Activated CD8-positive, alpha-beta memory T cell treated with anti-CD3 and anti-CD28 coated beads, Interleukin-2, amount 10 ng/mL, durations not matched to agents 7 days and 5 days (primary cell): ENCODE measurements at regions not wholly inside any gene's neighbourhood (a gene's known extent, or its start where the extent isn't known, plus 50 kb on each side); places are given as distances from the start of the nearest gene placed in this dataset.
"Not testable (repeated sequence)": the region's sequence is repeated elsewhere in the genome, so short reads cannot be mapped to it uniquely, and the experiment has no call there.

Experiments
- ATAC-seq: fragments of 150-1000 bp; cut with Tn5 transposase; one replicate; pipeline ENCODE4 v1.10.0; 2021; ENCODE audit warnings: moderate library complexity
- CTCF ChIA-PET: fragments of 350-600 bp; sonication (Branson Sonifier 250); formaldehyde crosslinking; loops from one replicate; lab custom pipeline; 2021; ENCODE audit warnings: antibody characterized with exemption; lab: Charles Lee
- DNase-seq: peaks from one replicate; pipeline ENCODE4 v3.0.0-alpha.2; 2020
- H3K27ac Mint-ChIP-seq: one replicate; pipeline ENCODE4 v1.8.0; 2021; ENCODE audit warnings: mild to moderate bottlenecking, mixed read lengths
- H3K27me3 Mint-ChIP-seq: one replicate; pipeline ENCODE4 v1.8.0; 2021; ENCODE audit warnings: mixed read lengths
- H3K36me3 Mint-ChIP-seq: one replicate; pipeline ENCODE4 v1.8.0; 2021; ENCODE audit warnings: mild to moderate bottlenecking, mixed read lengths
- H3K4me1 Mint-ChIP-seq: one replicate; pipeline ENCODE4 v1.8.0; 2021; ENCODE audit warnings: mixed read lengths
- H3K4me3 Mint-ChIP-seq: one replicate; pipeline ENCODE4 v1.8.0; 2021; ENCODE audit warnings: mild to moderate bottlenecking, moderate library complexity, mixed read lengths
- H3K9me3 Mint-ChIP-seq: one replicate; pipeline ENCODE4 v1.8.0; 2022; ENCODE audit warnings: low read depth, mixed read lengths

DNA sequence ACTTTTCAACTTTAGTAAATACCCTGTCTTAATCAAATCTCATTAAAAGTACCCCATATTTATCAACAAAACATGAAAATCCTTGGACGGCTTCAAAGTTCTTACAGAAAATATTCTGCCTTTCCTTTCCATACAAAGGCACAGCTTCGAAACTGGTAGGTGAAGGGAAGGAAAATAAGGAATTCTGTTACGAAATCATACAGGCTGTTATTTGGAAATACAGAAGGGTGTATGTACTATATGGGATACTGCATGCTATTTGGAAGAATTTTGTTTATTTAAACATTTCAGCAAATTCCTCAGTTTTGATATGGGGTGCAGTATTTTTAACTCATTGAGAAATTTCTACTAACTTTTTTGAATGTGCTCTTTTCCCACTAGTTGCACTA is 138.4 kb upstream of the BTN3A2 start:
- Mint-ChIP-seq H3K4me1 (peaks cover 22% of the 10 kb centered on the region), H3K36me3 (peaks cover 5% of the 10 kb centered on the region), H3K4me3 (no peak overlapping the region), H3K27me3 (no peaks in the 10 kb centered on the region), H3K9me3 (no peaks in the 10 kb centered on the region), H3K27ac (peak overlapping the region; percentile 65)
- ATAC-seq (no peak), DNase-seq (no peak)
- CTCF ChIA-PET, result interaction anchor here (1.5 to 2.6 kb wide), 2 partner anchors 10 to 11 kb away, joined by 5 to 17 read pairs; a partner anchor contains a TSS

DNA sequence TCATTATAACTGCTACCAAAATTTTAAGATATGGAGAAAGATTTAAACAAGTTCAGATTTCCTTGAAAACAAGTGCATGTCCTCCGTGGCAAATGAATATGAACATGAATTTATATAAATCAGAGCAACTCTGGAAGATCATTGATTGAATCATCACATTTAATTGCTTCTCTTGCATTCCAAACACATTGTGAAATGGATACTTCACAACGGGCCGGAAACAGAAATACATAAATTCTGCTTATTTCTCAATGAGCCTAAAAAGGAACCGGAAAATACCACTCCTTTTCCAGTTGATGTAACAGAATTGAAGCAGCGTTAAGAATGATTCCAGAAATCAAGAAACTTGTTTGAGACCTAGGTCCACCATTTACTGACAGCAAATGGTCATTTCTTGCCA is 134.6 kb upstream of the BTN3A2 start:
- ATAC-seq (no peak), DNase-seq (no peak)
- peaks cover 2% of the 10 kb centered on the region for H3K27me3 Mint-ChIP-seq
- peaks cover 45% of the 10 kb centered on the region for H3K4me1 Mint-ChIP-seq
- H3K27ac Mint-ChIP-seq, result no peak overlapping the region
- no peak overlapping the region for H3K4me3 Mint-ChIP-seq
- no peaks in the 10 kb centered on the region for H3K9me3 Mint-ChIP-seq
- H3K36me3 Mint-ChIP-seq, result peaks cover 6% of the 10 kb centered on the region
- CTCF ChIA-PET, result interaction anchor here (1.4 kb wide), 1 partner anchor 10 kb away, joined by 4 read pairs; no protein-coding TSS in a partner anchor

DNA sequence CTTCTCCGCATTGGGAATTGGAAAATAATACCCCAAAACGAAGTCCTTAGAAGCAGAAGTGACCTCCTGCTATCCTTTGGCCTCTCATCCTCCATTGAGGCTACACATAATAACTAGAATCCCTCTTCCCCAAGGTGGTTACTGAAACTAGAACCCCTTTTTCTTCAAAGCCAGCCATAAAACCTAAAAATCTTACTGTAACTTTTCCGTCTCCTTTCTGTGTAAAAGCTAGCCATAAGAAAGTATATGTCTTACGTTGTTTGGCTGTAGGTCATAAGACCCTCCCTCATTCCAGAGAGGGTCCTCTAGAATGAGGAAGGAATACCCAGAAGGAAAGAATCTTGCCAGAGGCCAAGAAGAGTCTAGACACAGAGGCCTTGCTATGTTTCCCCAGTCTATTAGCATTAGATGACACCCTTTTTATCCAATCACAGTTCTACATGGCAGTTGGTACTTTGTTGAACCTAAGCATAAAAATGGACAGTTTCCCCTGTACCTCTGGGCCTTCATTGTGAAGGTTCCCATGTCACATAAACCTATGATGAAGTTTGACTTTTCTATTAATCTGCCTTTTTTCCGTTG is 133.9 kb upstream of the BTN3A2 start:
- H3K36me3 Mint-ChIP-seq, result peaks cover 6% of the 10 kb centered on the region
- peaks cover 48% of the 10 kb centered on the region for H3K4me1 Mint-ChIP-seq
- no peak for ATAC-seq
- CTCF ChIA-PET, result no interaction called here
- H3K27me3 Mint-ChIP-seq, result peaks cover 2% of the 10 kb centered on the region
- peak overlapping the region; percentile 6 for H3K27ac Mint-ChIP-seq
- H3K9me3 Mint-ChIP-seq, result no peaks in the 10 kb centered on the region
- no peak overlapping the region for H3K4me3 Mint-ChIP-seq
- no peak for DNase-seq

DNA sequence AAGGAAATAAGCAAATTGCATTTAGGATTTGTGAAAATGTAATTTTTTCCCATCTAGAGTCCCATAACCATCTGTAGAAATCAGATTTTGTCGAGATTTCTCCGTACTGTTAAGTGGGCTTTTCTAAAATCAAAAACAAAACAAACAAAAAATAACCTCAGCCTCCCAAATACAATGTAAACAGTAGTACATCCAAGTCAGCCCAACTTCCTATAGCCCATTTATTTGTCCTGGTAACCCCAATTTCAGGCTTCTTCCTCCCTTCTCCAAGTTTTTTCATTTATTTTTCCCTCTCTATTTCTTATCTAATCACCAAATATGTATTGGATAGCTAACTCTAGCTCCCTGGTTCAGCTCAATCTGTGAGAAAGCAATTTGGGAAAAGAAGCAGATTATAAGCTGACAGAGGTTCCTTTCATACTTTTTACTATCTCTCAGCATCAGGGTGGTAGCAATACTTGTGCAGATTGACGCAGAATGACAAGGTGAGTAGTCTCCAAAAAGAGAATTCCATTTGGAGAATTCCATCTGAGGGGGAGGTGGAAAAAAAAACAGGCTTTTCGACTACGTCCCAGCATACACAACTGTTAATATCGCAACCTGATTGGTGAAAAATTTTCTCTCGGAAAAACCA is 132.6 kb upstream of the BTN3A2 start:
- Mint-ChIP-seq H3K36me3 (peaks cover 2% of the 10 kb centered on the region), H3K4me1 (peaks cover 38% of the 10 kb centered on the region), H3K27ac (peak overlapping the region; percentile 98), H3K9me3 (no peaks in the 10 kb centered on the region), H3K27me3 (peaks cover 2% of the 10 kb centered on the region), H3K4me3 (peak overlapping the region; percentile 82)
- ATAC-seq (no peak), DNase-seq (no peak)
- CTCF ChIA-PET, result interaction anchor here (2.4 to 6.7 kb wide), 4 partner anchors 9 to 44 kb away, joined by 6 to 30 read pairs (median 21); a partner anchor contains a TSS

DNA sequence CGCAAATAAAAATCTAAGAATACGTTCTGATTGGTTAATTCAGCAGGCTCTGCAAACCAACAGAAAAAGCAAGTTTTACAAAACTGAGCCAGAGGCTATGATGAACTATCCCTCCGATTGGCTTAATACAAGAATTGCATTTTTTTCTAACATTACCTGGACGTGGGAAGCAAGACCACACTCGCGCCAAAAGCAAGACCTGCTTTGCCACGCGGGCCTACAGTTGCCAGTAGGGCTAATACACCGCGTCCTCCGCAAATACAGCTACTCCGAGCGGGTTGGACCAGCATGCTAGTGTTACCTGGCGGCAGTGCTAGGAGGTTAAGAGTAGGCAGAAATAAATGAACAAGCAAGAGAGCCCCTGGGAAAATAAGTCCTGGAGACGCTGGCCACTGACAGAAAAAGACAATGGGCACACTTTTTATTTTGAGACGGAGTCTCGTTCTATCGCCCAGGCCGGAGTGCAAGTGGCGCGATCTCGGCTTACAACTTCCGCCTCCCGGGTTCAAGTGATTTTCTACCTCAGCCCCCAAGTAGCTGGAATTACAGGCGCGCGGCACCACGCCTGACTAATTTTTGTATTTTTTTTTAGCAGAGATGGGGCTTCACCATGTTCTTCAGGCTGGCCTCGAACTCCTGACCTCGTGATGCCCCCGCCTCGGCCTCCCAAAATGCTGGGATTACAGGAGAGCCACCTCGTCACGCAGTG is 131.9 kb upstream of the BTN3A2 start:
- peak; percentile 76 for DNase-seq
- ATAC-seq, result peak; percentile 17
- H3K4me3 Mint-ChIP-seq, result peak overlapping the region; percentile 82
- peak overlapping the region; percentile 98 for H3K27ac Mint-ChIP-seq
- H3K9me3 Mint-ChIP-seq, result no peaks in the 10 kb centered on the region
- H3K4me1 Mint-ChIP-seq, result peaks cover 35% of the 10 kb centered on the region
- H3K27me3 Mint-ChIP-seq, result peaks cover 2% of the 10 kb centered on the region
- CTCF ChIA-PET, result interaction anchor here (0.9 to 6.7 kb wide), 9 partner anchors 10 to 57 kb away, joined by 3 to 30 read pairs (median 6); a partner anchor contains a TSS
- peaks cover 2% of the 10 kb centered on the region for H3K36me3 Mint-ChIP-seq

DNA sequence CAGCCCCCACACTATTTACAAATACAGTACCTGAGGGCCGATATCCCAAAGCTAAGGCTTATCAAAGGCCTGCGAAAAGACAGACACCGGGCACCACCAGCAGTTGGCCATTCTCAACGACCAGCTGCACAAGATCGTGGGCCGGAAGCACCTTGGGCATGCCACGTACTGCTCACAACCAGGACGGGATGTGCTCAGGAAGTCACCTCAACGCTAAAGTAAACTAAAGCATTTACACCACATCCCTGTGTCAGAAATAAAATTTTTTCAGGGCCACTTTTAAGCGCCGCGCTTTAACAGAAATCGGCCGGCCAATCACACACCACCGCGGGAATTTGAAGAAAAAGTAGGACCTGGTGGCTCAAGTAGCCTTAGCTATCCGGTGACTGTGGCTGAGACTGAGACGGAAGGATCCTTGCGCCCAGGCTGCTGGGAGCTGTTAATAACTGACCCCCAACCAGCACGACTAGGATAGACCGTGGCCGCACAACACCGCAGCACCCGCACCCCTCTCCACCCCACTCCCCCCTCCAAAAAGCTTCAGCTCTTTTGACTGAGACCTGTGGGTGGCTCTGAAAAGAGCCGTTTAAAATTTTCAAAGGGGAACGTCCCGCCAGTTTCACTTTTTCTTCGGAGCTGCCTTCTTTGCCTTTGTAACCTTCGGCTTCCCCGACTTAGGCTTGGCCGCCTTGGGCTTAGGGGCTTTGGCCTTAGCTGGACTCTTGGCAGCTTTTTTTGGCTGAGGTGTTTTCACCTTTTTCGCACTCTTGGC is 131.2 kb upstream of the BTN3A2 start:
- Mint-ChIP-seq H3K4me3 (peak overlapping the region; percentile 82), H3K4me1 (peaks cover 39% of the 10 kb centered on the region), H3K9me3 (no peaks in the 10 kb centered on the region), H3K36me3 (peaks cover 2% of the 10 kb centered on the region), H3K27ac (peak overlapping the region; percentile 98), H3K27me3 (peaks cover 2% of the 10 kb centered on the region)
- DNase-seq (peak; percentile 88), ATAC-seq (peak; percentile 55)
- CTCF ChIA-PET, result interaction anchor here (0.6 to 6.7 kb wide), 15 partner anchors 11 to 1657 kb away, joined by 3 to 30 read pairs (median 4); a partner anchor contains a TSS

DNA sequence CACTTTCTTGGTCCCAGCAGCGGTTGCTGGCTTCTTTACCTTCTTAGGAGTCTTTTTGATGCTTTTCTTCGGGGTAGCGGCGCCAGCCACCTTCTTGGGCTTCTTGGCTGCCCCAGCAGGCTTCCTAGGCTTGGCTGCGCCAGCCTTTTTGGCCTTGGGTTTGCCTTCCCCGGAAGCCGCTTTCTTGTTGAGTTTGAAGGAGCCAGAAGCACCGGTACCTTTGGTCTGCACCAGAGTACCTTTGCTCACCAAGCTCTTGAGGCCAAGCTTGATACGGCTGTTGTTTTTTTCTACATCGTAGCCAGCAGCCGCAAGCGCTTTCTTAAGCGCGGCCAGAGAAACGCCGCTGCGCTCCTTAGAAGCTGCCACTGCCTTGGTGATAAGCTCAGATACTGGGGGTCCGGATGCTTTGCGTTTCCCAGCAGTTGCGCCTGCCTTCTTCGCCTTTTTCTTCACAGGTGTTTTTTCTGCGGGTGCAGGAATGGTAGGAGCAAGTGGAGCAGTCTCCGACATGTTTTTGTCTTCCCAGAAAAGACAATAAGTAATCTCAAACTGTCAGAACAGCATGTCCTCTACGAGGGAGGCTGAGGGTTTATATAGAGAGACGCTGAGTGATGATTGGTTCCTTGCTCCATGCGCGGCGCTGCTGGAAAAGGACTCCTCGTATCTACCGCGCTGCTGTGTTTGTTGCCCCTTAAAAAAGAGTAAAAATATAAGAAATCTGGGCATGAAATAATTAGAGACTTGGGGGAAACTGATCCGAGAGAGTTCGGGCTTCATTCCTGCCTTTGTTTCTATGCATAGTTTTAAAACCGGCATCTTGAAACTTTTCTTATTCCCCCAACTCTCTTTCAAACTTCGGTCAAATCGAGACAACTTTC is 130.3 kb upstream of the BTN3A2 start:
- H3K36me3 Mint-ChIP-seq, result peaks cover 2% of the 10 kb centered on the region
- peaks cover 2% of the 10 kb centered on the region for H3K27me3 Mint-ChIP-seq
- H3K4me1 Mint-ChIP-seq, result peaks cover 38% of the 10 kb centered on the region
- H3K9me3 Mint-ChIP-seq, result no peaks in the 10 kb centered on the region
- DNase-seq, result peak; percentile 89
- peak; percentile 67 for ATAC-seq
- CTCF ChIA-PET, result interaction anchor here (0.6 to 6.7 kb wide), 14 partner anchors 12 to 1656 kb away, joined by 3 to 30 read pairs (median 4); a partner anchor contains a TSS
- peak overlapping the region; percentile 98 for H3K27ac Mint-ChIP-seq
- H3K4me3 Mint-ChIP-seq, result peak overlapping the region; percentile 82

DNA sequence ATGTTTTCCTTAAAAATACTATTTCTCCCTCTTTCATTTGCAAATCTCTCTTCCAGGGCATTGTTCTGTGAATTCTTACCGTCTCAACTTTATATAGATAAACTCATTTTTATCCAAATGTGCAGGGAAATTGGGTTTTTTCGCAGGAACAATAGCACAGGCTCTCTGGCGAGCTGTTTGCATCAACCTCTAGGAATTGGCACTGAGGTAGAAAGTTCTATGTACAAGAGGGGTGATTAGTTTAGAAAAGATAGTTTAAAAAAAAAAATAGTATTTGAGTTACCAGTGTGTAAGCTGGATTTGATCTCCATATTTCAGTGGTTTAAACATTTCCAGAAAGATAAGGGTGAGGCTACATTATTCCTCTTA is 129.7 kb upstream of the BTN3A2 start:
- peaks cover 2% of the 10 kb centered on the region for H3K27me3 Mint-ChIP-seq
- peaks cover 44% of the 10 kb centered on the region for H3K4me1 Mint-ChIP-seq
- no peak for ATAC-seq
- peak overlapping the region; percentile 98 for H3K27ac Mint-ChIP-seq
- CTCF ChIA-PET, result interaction anchor here (1.6 to 6.7 kb wide), 4 partner anchors 15 to 209 kb away, joined by 4 to 30 read pairs (median 18); a partner anchor contains a TSS
- no peak for DNase-seq
- H3K4me3 Mint-ChIP-seq, result peak overlapping the region; percentile 82
- H3K36me3 Mint-ChIP-seq, result peaks cover 2% of the 10 kb centered on the region
- no peaks in the 10 kb centered on the region for H3K9me3 Mint-ChIP-seq

DNA sequence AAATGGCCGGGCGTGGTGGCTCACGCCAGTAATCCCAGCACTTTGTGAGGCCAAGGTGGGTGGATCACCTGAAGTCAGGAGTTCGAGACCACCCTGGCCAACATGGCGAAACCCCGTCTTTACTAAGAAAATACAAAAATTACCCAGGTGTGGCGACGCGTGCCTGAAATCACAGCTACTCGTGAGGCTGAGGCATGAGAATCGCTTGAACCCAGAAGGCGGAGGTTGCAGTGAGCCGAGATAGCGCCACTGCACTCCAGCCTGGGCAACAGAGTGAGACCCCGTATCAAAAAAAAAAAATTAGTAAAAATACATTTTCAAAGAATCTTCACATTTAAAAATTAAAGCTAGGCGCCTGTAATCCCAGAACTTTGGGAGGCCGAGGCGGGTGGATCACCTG is 125.6 kb upstream of the BTN3A2 start:
- H3K36me3 Mint-ChIP-seq, H3K27me3 Mint-ChIP-seq, H3K4me3 Mint-ChIP-seq, DNase-seq, H3K9me3 Mint-ChIP-seq, ATAC-seq, CTCF ChIA-PET: not testable (repeated sequence)
- Mint-ChIP-seq H3K4me1 (peaks cover 42% of the 10 kb centered on the region), H3K27ac (peak overlapping the region; percentile 94)

DNA sequence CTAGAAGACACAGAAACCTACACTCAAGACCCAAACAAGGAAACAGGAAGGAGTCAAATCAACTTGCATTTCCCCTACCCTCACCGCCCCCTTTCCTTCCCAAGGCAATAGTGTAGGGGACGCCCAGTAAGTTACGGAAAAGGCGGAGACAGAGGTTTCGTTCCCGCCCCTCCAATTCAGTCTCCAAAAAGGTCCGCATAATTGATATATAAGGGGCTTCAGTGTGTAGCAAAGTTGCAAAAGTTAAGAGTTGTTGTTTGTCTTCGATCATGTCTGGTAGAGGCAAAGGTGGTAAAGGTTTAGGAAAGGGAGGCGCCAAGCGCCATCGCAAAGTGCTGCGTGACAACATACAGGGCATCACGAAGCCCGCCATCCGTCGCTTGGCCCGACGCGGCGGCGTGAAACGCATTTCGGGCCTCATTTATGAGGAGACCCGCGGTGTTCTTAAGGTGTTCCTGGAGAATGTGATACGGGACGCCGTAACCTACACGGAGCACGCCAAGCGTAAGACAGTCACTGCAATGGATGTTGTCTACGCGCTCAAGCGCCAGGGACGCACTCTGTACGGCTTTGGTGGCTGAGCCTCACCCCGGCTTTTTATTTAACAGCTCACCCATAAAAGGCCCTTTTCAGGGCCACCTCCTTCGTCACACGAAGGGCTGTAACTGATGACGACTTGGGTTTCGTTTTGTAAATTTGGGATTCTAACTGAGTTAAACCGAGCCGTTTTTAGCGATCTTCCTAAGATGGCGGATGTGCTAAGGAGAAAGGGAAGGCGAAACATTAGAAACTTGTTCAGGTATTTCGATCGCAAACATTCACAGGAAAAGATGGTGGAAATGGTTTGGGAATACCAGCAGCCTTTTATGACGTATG is 124.6 kb upstream of the BTN3A2 start:
- peak overlapping the region; percentile 94 for H3K27ac Mint-ChIP-seq
- no peaks in the 10 kb centered on the region for H3K27me3 Mint-ChIP-seq
- CTCF ChIA-PET, result interaction anchor here (1.0 to 1.5 kb wide), 2 partner anchors 10 to 32 kb away, joined by 5 to 8 read pairs; a partner anchor contains a TSS
- no peaks in the 10 kb centered on the region for H3K9me3 Mint-ChIP-seq
- DNase-seq, result peak; percentile 94
- ATAC-seq, result peak; percentile 81
- H3K36me3 Mint-ChIP-seq, result peaks cover 6% of the 10 kb centered on the region
- H3K4me3 Mint-ChIP-seq, result peak overlapping the region; percentile 74
- peaks cover 40% of the 10 kb centered on the region for H3K4me1 Mint-ChIP-seq

DNA sequence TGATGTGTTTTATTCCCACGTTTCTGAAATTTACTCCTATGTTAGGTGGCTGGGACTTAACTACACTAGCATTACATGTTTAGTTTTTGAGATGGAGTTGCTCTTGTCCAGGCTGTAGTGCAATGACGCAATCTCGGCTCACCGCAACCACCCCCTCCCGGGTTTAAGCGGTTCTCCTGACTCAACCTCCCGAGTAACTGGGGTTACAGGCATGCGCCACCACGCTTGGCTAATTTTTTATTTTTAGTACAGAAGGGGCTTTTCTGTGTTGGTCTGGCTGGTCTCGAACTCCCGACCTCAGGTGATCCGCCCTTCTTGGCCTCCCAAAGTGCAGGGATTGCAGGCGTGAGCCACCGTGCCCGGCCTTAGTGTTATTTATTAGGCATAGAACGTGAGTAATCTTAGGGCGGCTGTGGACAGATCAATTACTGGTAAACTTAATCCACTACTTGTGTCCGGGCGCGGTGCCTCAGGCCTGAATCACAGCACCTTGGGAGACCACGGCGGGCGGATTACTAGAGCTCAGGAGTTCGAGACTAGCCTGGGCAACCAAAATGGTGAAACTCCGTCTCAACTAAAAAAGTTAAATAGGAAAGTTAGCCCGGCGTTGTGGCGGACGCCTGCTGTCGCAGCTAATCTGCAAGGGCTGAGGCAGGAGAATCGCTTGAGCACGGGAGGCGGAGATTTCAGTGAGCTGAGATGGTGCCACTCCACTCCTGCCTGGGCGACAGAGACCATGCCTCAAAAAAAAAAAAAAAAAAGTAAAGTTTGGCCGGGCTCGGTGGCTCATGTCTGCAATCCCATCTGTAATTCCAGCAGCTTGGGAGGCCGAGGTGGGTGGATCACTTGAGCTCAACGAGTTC is 123.7 kb upstream of the BTN3A2 start:
- Mint-ChIP-seq H3K36me3 (peaks cover 6% of the 10 kb centered on the region), H3K4me1 (peaks cover 37% of the 10 kb centered on the region), H3K27ac (peak overlapping the region; percentile 94), H3K4me3 (peak overlapping the region; percentile 74), H3K27me3 (no peaks in the 10 kb centered on the region), H3K9me3 (no peaks in the 10 kb centered on the region)
- ATAC-seq, result peak; percentile 21
- CTCF ChIA-PET, result interaction anchor here (1.0 to 1.6 kb wide), 3 partner anchors 9 to 31 kb away, joined by 5 to 8 read pairs (median 7); a partner anchor contains a TSS
- peak; percentile 88 for DNase-seq
